22Rv1 (cell line): ENCODE measurements at regions not wholly inside any gene's neighbourhood (a gene's known extent, or its start where the extent isn't known, plus 50 kb on each side); places are given as distances from the start of the nearest gene placed in this dataset.

Experiments used
- CTCF ChIP-seq: fragments of 450-650 bp; IDR thresholded peaks from 2 replicates; pipeline ENCODE4 v1.5.1; 2017; ENCODE audit warnings: mild to moderate bottlenecking
- ZFX ChIP-seq: fragments of 450-650 bp; IDR thresholded peaks from 2 replicates; pipeline ENCODE4 v1.6.1; 2017; ENCODE audit warnings: antibody characterized with exemption, borderline replicate concordance

GRCh38 chr1:198054510-198054909 lies 102.3 kb upstream of the NEK7 start:
- TF ChIP-seq CTCF (no peak), ZFX (no peak)
